Activated CD4-positive, alpha-beta T cell treated with anti-CD3 and anti-CD28 coated beads for 4 hours (primary cell): ENCODE measurements at regions not wholly inside any gene's neighbourhood (a gene's known extent, or its start where the extent isn't known, plus 50 kb on each side); places are given as distances from the start of the nearest gene placed in this dataset.

Experiments
- DNase-seq, 2 donors: peaks; one replicate each; pipeline ENCODE4 v3.0.0-alpha.2; 2020

GRCh38 chr11:129265125-129265788, 73.1 kb upstream of the ARHGAP32 start:
- DNase-seq = no peak

DNA sequence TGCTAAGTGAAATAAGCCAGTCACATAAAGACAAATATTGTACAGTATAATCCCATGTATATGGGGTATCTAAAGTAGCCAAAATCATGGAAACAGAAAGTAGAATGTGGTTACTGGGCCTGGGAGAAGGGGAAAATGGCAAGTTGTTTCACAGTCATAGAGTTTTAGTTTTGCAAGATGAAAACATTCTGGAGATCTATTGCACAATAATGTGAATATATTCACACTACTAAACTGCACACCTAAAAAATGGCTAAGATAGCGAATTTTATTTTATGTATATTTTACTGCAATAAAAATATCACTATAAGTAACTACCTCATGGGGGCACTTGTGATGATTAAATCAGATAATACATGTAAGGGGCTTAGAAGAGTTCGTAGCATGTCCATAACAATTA, 72.0 kb upstream of the ARHGAP32 start:
- no peak for DNase-seq

DNA sequence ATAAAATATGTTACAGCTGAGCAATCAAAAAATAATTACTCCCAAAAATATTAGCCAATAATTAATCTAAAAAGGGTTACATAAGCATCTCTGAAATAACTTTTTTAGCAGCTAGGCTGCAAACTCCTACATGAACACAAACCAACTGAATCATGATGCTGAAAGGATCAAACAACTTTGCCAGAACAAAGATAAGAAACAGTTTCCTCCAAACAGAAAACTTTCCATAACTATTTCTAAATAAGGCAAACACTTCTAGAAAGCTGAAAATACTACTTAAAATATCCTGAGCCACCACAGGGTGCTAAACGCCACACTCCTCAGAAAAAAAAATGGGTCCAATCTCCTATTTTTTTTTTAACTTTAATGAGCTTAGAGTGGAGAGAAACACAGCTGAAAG, 68.6 kb upstream of the ARHGAP32 start:
- no peak for DNase-seq

- DNase-seq = no peak
These were observed 67.8 kb upstream of the ARHGAP32 start for GRCh38 chr11:129259931-129260348.

GRCh38 chr11:129258205-129258604, 66.1 kb upstream of the ARHGAP32 start:
- no peak for DNase-seq

DNA sequence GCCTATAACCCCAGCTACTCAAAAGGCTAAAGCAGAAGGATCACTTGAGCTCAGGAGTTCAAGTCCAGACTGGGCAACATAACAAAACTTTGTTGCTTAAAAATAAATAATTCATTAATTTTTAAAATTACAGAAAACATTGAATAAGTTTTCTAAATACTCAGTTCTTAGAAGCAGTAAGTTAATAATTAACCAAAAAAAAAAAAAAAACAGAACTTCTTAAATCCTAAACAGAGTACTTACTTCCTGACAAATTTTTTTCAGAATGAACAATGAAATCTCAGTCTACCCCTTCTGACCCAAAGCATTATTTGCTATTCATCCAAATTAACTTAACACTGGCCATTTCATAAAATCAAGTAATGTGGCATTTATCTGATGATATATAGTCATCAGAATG, 65.4 kb upstream of the ARHGAP32 start:
- no peak for DNase-seq

GRCh38 chr11:129252621-129253020, 60.5 kb upstream of the ARHGAP32 start:
- DNase-seq = no peak

GRCh38 chr11:129251067-129251466, 58.9 kb upstream of the ARHGAP32 start:
- no peak for DNase-seq

DNA sequence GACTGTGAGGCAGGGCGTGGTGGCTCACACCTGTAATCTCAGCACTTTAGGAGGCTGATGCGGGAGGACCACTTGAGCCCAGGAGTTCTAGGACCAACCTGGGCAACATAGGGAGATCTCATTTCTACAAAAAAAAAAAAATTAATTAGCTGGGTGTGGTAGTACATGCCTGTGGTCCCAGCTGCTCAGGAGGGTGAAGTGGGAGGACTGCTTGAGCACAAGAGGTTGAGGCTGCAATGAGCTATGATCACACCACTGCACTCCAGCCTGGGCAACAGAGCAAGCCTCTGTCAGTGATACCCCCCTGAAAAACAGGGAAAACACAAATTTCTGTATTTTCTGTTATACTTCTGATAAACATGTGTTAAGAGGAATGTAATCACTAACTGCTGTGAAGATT, 57.8 kb upstream of the ARHGAP32 start:
- DNase-seq = no peak

DNA sequence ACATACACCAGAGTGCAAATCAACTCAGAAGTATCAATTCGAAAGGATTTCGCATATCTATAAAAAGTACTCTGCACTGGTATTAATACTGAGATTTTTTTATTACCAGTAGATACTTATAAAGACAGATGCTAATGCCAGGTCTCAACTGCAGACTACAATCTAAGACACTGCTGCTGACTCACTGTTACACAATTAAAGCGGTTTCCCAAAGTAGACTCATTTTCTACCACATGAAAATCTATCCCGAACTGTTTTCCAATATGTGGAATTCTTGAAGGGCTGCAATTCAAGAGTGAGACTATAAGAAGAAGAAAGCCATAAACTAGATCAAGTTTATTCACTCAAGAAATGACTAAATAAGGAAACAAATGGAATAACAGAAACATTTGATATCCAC, 57.2 kb upstream of the ARHGAP32 start:
- no peak for DNase-seq

DNA sequence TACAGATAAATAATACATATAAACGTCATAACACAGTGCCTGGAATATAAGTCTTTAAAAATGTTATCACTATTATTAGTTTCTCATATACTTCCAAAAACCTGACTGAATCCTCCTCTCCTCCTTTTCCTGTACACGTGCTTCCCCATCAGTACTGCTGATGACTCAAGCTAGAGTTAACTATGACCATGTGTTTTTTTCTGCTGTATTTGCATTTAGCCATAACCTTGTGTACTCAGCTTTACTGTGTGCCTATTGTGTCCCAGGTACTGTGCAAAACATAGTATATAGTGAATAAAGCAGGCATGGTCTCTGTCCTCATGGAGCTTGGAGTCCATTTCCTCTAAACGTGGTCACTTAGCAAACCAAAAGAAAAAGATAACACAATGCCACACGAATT, 56.5 kb upstream of the ARHGAP32 start:
- no peak for DNase-seq

DNA sequence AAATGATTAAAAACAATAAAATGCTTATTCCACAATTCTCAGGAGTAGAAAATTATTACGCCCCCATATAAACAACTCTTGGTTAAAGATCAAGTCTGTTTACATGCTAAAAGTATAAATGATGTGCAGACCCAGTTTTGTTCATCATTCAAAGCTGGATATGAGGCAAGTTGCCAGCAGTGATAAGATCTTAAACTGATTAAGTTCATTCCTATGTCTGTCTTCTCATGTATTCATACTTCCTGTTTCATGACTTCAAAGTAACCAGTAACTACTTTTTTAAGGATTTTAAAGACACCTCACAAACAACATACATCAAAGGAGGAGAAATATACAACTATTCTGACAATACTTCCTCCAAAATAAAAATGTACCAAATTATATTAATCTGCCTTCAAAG, 55.0 kb upstream of the ARHGAP32 start:
- no peak for DNase-seq

DNA sequence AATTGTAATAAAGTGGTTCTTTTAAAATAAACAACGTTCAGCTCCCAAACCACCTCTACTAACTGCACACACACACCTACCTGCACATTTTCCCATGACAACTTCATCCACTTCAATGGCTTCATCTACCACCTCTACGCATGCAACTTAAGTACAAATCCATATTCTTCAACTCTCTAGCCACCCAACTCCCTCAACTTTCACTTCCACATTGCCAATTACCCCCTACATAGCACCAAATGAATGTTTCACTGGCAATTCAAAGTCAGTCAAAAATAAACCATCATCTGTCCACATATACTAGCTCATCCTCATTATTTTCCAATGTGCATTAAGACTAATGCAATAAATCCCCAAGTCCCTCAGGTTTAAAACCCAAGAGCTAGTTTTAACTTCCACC, 50.7 kb upstream of the ARHGAP32 start:
- no peak for DNase-seq
